BJ (cell line): ENCODE measurements at regions not wholly inside any gene's neighbourhood (a gene's known extent, or its start where the extent isn't known, plus 50 kb on each side); places are given as distances from the start of the nearest gene placed in this dataset.

Experiments
- CTCF ChIA-PET: fragments of 350-600 bp; formaldehyde crosslinking; extraction: SDS; loops from one replicate; lab custom pipeline; 2021; ENCODE audit warnings: antibody characterized with exemption, inconsistent platforms; lab: Yijun Ruan, JAX
- POLR2A ChIA-PET: fragments of 300-600 bp; sonication (Branson Sonifier 250); formaldehyde crosslinking; extraction: SDS; loops from one replicate; lab custom pipeline; 2021; ENCODE audit warnings: antibody characterized with exemption; lab: Charles Lee
- DNase-seq: peaks from one replicate; pipeline ENCODE4 v3.0.0-alpha.2; 2011; ENCODE audit warnings: low read depth
- H3K27me3 ChIP-seq: 2 replicates; pipeline ENCODE4 v1.6.0; 2011; ENCODE audit warnings: low read length; ENCODE audit not compliant: control insufficient read depth, insufficient read depth
- H3K36me3 ChIP-seq: 2 replicates; pipeline ENCODE4 v1.5.1; 2011; ENCODE audit warnings: low read length; ENCODE audit not compliant: control insufficient read depth, insufficient read depth
- H3K4me3 ChIP-seq: 2 replicates; pipeline ENCODE4 v1.5.1; 2011; ENCODE audit warnings: low read depth, mild to moderate bottlenecking, control low read depth, low read length
- TF ChIP-seq, protein P1 (sequence below): IDR thresholded peaks from 2 replicates; pipeline ENCODE4 v1.5.1; 2011; ENCODE audit warnings: low read depth, mild to moderate bottlenecking, control low read depth, inconsistent platforms, low read length, moderate library complexity; ENCODE audit not compliant: insufficient read depth

GRCh38 chr13:91273675-91274074 lies 73.8 kb upstream of the MIR17HG start:
- H3K36me3 ChIP-seq = no peaks in the 10 kb centered on the region
- no peaks in the 10 kb centered on the region for H3K27me3 ChIP-seq
- DNase-seq = no peak
- CTCF ChIA-PET = no interaction called here
- POLR2A ChIA-PET = no interaction called here
- TF ChIP-seq, protein P1, sequence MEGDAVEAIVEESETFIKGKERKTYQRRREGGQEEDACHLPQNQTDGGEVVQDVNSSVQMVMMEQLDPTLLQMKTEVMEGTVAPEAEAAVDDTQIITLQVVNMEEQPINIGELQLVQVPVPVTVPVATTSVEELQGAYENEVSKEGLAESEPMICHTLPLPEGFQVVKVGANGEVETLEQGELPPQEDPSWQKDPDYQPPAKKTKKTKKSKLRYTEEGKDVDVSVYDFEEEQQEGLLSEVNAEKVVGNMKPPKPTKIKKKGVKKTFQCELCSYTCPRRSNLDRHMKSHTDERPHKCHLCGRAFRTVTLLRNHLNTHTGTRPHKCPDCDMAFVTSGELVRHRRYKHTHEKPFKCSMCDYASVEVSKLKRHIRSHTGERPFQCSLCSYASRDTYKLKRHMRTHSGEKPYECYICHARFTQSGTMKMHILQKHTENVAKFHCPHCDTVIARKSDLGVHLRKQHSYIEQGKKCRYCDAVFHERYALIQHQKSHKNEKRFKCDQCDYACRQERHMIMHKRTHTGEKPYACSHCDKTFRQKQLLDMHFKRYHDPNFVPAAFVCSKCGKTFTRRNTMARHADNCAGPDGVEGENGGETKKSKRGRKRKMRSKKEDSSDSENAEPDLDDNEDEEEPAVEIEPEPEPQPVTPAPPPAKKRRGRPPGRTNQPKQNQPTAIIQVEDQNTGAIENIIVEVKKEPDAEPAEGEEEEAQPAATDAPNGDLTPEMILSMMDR = no peak
- H3K4me3 ChIP-seq = no peak overlapping the region

DNA sequence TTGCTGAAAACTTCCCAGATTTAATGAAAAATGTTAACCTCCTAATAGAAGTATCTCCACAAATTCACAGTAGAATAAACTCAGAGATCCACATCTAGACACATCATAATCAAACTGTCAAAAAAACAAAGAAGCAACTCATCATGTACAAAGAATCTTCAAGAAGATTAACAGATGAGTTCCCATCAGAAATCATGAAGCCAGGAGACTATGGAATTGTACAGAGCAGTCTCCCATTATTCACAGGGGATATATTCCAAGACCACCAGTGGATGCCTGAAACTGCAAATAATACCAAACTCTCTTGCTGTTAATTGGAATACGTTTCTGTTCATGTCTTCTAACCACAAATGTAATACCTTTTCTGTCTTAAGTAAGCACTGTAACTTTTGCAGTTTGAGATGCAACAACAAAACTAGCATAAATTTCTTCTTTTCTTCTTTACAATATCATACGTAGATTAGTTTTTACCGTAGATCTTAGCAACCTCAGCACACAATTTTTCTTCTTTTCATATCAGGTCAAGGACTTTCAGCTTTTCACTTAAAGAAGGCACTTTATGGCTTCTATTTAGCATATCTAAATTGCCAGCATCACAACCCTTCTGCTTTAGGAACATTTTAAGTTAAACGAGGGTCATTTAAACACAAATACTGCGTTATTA lies 70.3 kb upstream of the MIR17HG start:
- TF ChIP-seq, protein P1 = no peak
- Histone ChIP-seq H3K36me3 (no peaks in the 10 kb centered on the region), H3K27me3 (no peaks in the 10 kb centered on the region), H3K4me3 (no peak overlapping the region)
- ChIA-PET CTCF (no interaction called here), POLR2A (no interaction called here)
- no peak for DNase-seq

- CTCF ChIA-PET = no interaction called here
- TF ChIP-seq, protein P1 = no peak
- H3K27me3 ChIP-seq = no peaks in the 10 kb centered on the region
- H3K4me3 ChIP-seq = no peak overlapping the region
- no peaks in the 10 kb centered on the region for H3K36me3 ChIP-seq
- POLR2A ChIA-PET = no interaction called here
- no peak for DNase-seq
Observed at GRCh38 chr13:91278291-91278690, 69.2 kb upstream of the MIR17HG start.

DNA sequence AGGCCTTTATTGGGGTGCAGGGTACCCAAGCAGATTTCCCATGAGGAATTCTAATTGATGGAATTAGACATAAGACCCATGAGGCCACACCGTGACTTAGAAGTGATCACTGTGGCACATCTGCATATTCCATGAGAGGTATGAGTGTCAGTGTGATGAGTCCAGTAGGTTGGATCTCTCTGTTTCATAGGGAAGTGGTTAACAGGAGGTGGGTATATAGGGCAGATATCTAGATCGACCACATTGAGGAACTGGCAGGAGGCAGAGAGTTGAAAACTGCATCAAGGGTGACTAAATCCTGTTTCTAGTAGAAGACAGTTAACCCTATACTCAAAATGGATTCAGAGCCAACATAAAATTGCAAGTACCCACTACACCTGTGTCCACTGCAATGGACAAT lies 68.6 kb upstream of the MIR17HG start:
- TF ChIP-seq, protein P1 = no peak
- Histone ChIP-seq H3K4me3 (no peak overlapping the region), H3K36me3 (no peaks in the 10 kb centered on the region), H3K27me3 (no peaks in the 10 kb centered on the region)
- POLR2A ChIA-PET = no interaction called here
- DNase-seq = no peak
- CTCF ChIA-PET = no interaction called here

GRCh38 chr13:91280801-91281200 lies 66.7 kb upstream of the MIR17HG start:
- CTCF ChIA-PET = no interaction called here
- Histone ChIP-seq H3K36me3 (no peaks in the 10 kb centered on the region), H3K4me3 (no peak overlapping the region), H3K27me3 (no peaks in the 10 kb centered on the region)
- DNase-seq = no peak
- TF ChIP-seq, protein P1 = no peak
- POLR2A ChIA-PET = no interaction called here
